ENCODE measurements at regions not wholly inside any gene's neighbourhood (a gene's known extent, or its start where the extent isn't known, plus 50 kb on each side); places are given as distances from the start of the nearest gene placed in this dataset.

GRCh38 chr1:239951511-239952140 lies 140.1 kb upstream of the FMN2 start:
- H2AFZ ChIP-seq (replicated peaks; ENCODE audit: low read length, poor library complexity) = no peak overlapping the region
- dilution Hi-C loops (cut with HindIII; ENCODE audit: low sequenced_read_pairs, unreplicated experiment) (no loop called here), in situ Hi-C loops (cut with MboI; ENCODE audit: low sequenced_read_pairs) (no loop called here), intact Hi-C loops (cut with micrococcal nuclease) (loop anchor here (1.0 to 2.0 kb wide), 2 partner anchors 25 to 35 kb away; no protein-coding TSS in a partner anchor)
- BruUV-seq (replicated peaks) = no TSS peak
- no CpG with 5 or more reads among the region's 3 CpGs for WGBS, 2 experiments (ENCODE audit: extremely low coverage in 2 of 2, insufficient read length in 1 of 2)
- CTCF ChIA-PET = interaction anchor here (0.7 to 2.5 kb wide), 12 partner anchors 10 to 53 kb away, joined by 3 to 15 read pairs (median 5); no protein-coding TSS in a partner anchor
- H3K4me2 ChIP-seq (ENCODE audit: low read depth, low read length) = no peak overlapping the region
- H3K79me1 ChIP-seq (ENCODE audit: low read depth in 1 of 2, low read length in 2 of 2) = no peaks in the 10 kb centered on the region
- no peak overlapping the region for H3K18ac ChIP-seq (ENCODE audit: low read depth, low read length)
- no peak overlapping the region for H4K5ac ChIP-seq (ENCODE audit: low read depth, low read length)
- no peak overlapping the region for H2BK15ac ChIP-seq (ENCODE audit: low read depth, low read length)
- DNase-seq (peak; percentile 73), ATAC-seq (ENCODE audit: low read depth) (peak; percentile 68)
- no peak overlapping the region for H3K14ac ChIP-seq (replicated peaks; ENCODE audit: low read depth, low read length)
- peak; percentile 75 for TF ChIP-seq RAD21 (IDR thresholded peaks at IDR 0.05; ENCODE audit: low read length)
- TF ChIP-seq SMC3 (IDR thresholded peaks at IDR 0.05; ENCODE audit: low read depth, low read length) = peak; percentile 67
- TF ChIP-seq CTCF (conservative IDR thresholded peaks at IDR 0.05; ENCODE audit: low read depth, low read length) = peak; percentile 76
- no peak for TF ChIP-seq MAFK (IDR thresholded peaks at IDR 0.05; ENCODE audit: low read depth, low read length)
- TF ChIP-seq RFX5 (IDR thresholded peaks at IDR 0.05; ENCODE audit: low read depth, low read length) = no peak
- H3K4ac ChIP-seq (ENCODE audit: low read depth, low read length) = no peak overlapping the region
- no peak overlapping the region for H2AK5ac ChIP-seq (ENCODE audit: low read depth, low read length)
- H3K4me3 ChIP-seq (ENCODE audit: insufficient read depth, low read depth, low read length) = no peak overlapping the region
- H3K9me3 ChIP-seq (ENCODE audit: control insufficient read depth, insufficient read depth, low read length) = no peaks in the 10 kb centered on the region
- H4K91ac ChIP-seq (ENCODE audit: insufficient read depth, low read depth, low read length) = no peak overlapping the region
- no peak overlapping the region for H2AK9ac ChIP-seq (replicated peaks; ENCODE audit: low read depth, low read length, poor library complexity)
- no peak overlapping the region for H2BK5ac ChIP-seq (ENCODE audit: low read depth, low read length, poor library complexity, severe bottlenecking)
- no peak overlapping the region for H4K8ac ChIP-seq (ENCODE audit: low read depth in 2 of 2, low read length in 2 of 2)
- H2BK120ac ChIP-seq (ENCODE audit: low read depth, low read length) = no peak overlapping the region
- peaks cover 5% of the 10 kb centered on the region for H3K27me3 ChIP-seq (ENCODE audit: control insufficient read depth, insufficient read depth, low read length)
- H4K20me1 ChIP-seq (ENCODE audit: insufficient read depth, low read length) = no peaks in the 10 kb centered on the region
- H3K9me1 ChIP-seq (ENCODE audit: insufficient read depth, low read length) = no peaks in the 10 kb centered on the region
- no peak overlapping the region for H3K27ac ChIP-seq (ENCODE audit: insufficient read depth, low read length)
- POLR2A ChIA-PET (ENCODE audit: unreplicated experiment) = no interaction called here
- H3K9ac ChIP-seq (ENCODE audit: low read depth, low read length) = no peak overlapping the region
- H3K56ac ChIP-seq (ENCODE audit: extremely low read depth, insufficient read depth, low read length) = no peak overlapping the region
- H2BK20ac ChIP-seq (ENCODE audit: low read depth, low read length) = no peak overlapping the region
- no peak overlapping the region for H3K23ac ChIP-seq (ENCODE audit: low read depth, low read length)
- no peaks in the 10 kb centered on the region for H3K4me1 ChIP-seq (ENCODE audit: control insufficient read depth, insufficient read depth, low read length)
- H3K36me3 ChIP-seq (ENCODE audit: control insufficient read depth, insufficient read depth, low read length) = no peaks in the 10 kb centered on the region

All from IMR-90 (cell line).